GM23248 (cell line): ENCODE measurements at regions not wholly inside any gene's neighbourhood (a gene's known extent, or its start where the extent isn't known, plus 50 kb on each side); places are given as distances from the start of the nearest gene placed in this dataset.

Experiments
- DNase-seq: peaks from one replicate; pipeline ENCODE4 v3.0.0-alpha.2; 2015
- H2AFZ ChIP-seq: fragments of 200-600 bp; sonication (generic); 2 replicates; pipeline ENCODE4 v1.6.1; 2016; ENCODE audit warnings: antibody characterized with exemption
- H3F3A ChIP-seq: fragments of 200-600 bp; sonication (generic); 2 replicates; pipeline ENCODE4 v1.6.1; 2016; ENCODE audit warnings: mild to moderate bottlenecking, antibody characterized with exemption, mixed run types; ENCODE audit not compliant: insufficient read depth
- H3K27ac ChIP-seq: fragments of 200-600 bp; sonication (generic); 2 replicates; pipeline ENCODE4 v1.5.1; 2016; ENCODE audit warnings: mild to moderate bottlenecking
- H3K27me3 ChIP-seq: fragments of 200-600 bp; sonication (generic); replicated peaks from 2 replicates; pipeline ENCODE4 v1.6.1; 2016; ENCODE audit warnings: mild to moderate bottlenecking; ENCODE audit not compliant: insufficient read depth
- H3K36me3 ChIP-seq: fragments of 200-600 bp; sonication (generic); 2 replicates; pipeline ENCODE4 v1.6.1; 2016; ENCODE audit warnings: low read depth, mild to moderate bottlenecking
- H3K4me1 ChIP-seq: fragments of 200-600 bp; sonication (generic); 2 replicates; pipeline ENCODE4 v1.6.1; 2016; ENCODE audit warnings: mild to moderate bottlenecking; ENCODE audit not compliant: insufficient read depth
- H3K4me2 ChIP-seq: fragments of 200-600 bp; sonication (generic); one replicate; pipeline ENCODE4 v1.6.1; 2016; ENCODE audit warnings: mild to moderate bottlenecking; ENCODE audit not compliant: unreplicated experiment
- H3K4me3 ChIP-seq: fragments of 200-600 bp; sonication (generic); 2 replicates; pipeline ENCODE4 v1.5.1; 2016; ENCODE audit warnings: mild to moderate bottlenecking
- H3K79me2 ChIP-seq: fragments of 200-600 bp; sonication (generic); 2 replicates; pipeline ENCODE4 v1.6.1; 2016; ENCODE audit warnings: mild to moderate bottlenecking; ENCODE audit not compliant: insufficient read depth
- H3K9ac ChIP-seq: fragments of 200-600 bp; sonication (generic); 2 replicates; pipeline ENCODE4 v1.6.1; 2016; ENCODE audit warnings: mild to moderate bottlenecking
- H3K9me2 ChIP-seq: fragments of 200-600 bp; sonication (generic); 2 replicates; pipeline ENCODE4 v1.6.1; 2016; ENCODE audit warnings: mixed run types, mild to moderate bottlenecking, moderate library complexity; ENCODE audit not compliant: insufficient read depth
- H3K9me3 ChIP-seq: fragments of 200-600 bp; sonication (generic); one replicate; pipeline ENCODE4 v1.6.1; 2017; ENCODE audit warnings: low read depth
- H4K20me1 ChIP-seq: fragments of 200-600 bp; sonication (generic); 2 replicates; pipeline ENCODE4 v1.6.0; 2016; ENCODE audit not compliant: insufficient read depth
- EZH2 ChIP-seq: fragments of 200-600 bp; sonication (generic); IDR thresholded peaks from 2 replicates; pipeline ENCODE4 v1.6.1; 2018; ENCODE audit warnings: antibody characterized with exemption, mild to moderate bottlenecking; ENCODE audit not compliant: insufficient read depth, poor library complexity, severe bottlenecking
- EZH2phosphoT487 ChIP-seq: fragments of 200-600 bp; sonication (generic); IDR thresholded peaks from 2 replicates; pipeline ENCODE4 v1.6.1; 2018; ENCODE audit warnings: antibody characterized with exemption, moderate library complexity, mild to moderate bottlenecking, low read depth; ENCODE audit not compliant: insufficient read depth
- WGBS, 2 experiments: methylation state at CpG; one replicate each; pipeline ENCODE4 v1.1.6; 2015 to 2017; ENCODE audit warnings: low lambda C conversion rate in 2 of 2, low coverage in 1 of 2; ENCODE audit errors: missing lambda C conversion rate in 2 of 2; 5-methylcytosine and 5-hydroxymethylcytosine counted together
- in situ Hi-C: fragments of 300-500 bp; cut with MboI; formaldehyde crosslinking; loops from 2 replicates; pipeline ENCODE4 v1.15.0; 2020

DNA sequence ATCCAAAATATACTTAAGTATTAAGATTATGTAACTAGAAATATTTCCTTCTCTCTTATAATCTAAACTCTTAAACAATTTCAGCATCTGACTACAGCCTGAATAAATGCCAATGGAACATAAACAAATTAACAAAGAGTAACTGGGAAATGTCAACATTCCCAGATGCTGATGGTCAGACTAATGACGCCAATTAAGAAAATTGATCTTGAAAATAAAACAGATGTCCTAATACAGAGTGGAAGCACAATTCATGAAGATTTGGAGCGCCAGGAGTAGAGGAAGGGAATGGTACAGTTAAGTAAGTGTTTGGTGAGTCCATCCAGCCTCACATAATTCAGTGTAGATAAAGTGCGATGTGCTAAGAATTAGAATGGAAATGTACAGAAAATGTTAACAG is 203.7 kb upstream of the NWD2 start:
- Histone ChIP-seq H4K20me1 (no peaks in the 10 kb centered on the region), H3K36me3 (no peaks in the 10 kb centered on the region), H3K9me3 (no peaks in the 10 kb centered on the region), H3K9ac (no peak overlapping the region), H3F3A (no peaks in the 10 kb centered on the region), H3K79me2 (no peaks in the 10 kb centered on the region), H3K9me2 (no peaks in the 10 kb centered on the region), H3K27me3 (no peaks in the 10 kb centered on the region), H3K4me1 (no peaks in the 10 kb centered on the region), H3K27ac (no peak overlapping the region), H2AFZ (no peak overlapping the region), H3K4me2 (no peak overlapping the region), H3K4me3 (no peak overlapping the region)
- in situ Hi-C loops, result no loop called here
- TF ChIP-seq EZH2phosphoT487, result no peak
- no peak for TF ChIP-seq EZH2
- 3 to 4% methylated on average over 3 of the region's 3 CpGs for WGBS, 2 experiments
- no peak for DNase-seq

DNA sequence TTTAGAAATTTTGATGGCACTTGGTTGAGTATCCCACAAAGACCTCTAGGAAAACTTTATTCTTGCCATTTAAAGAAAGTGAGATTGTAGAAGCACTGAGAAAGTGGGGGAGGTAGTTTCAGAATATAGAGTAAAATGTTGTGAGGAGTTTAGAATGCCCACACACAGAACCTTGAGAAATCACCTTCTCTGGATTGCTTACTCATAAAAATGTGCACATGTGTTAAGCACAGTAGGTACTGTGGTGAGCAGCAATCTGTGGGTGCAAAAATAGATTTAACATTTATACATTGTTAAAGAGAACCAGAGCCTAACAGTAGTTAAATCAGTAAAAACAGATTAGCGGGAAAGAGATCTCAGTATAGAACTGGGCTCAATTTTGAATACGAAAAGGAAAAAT is 201.2 kb upstream of the NWD2 start:
- H3K4me3 ChIP-seq, result no peak overlapping the region
- H3K4me2 ChIP-seq, result no peak overlapping the region
- H3K9ac ChIP-seq, result no peak overlapping the region
- H3K79me2 ChIP-seq, result no peaks in the 10 kb centered on the region
- H2AFZ ChIP-seq, result no peak overlapping the region
- WGBS, 2 experiments, result 26 to 28% methylated on average over 2 of the region's 2 CpGs
- in situ Hi-C loops, result no loop called here
- H3K4me1 ChIP-seq, result no peaks in the 10 kb centered on the region
- no peak for TF ChIP-seq EZH2phosphoT487
- TF ChIP-seq EZH2, result no peak
- no peaks in the 10 kb centered on the region for H4K20me1 ChIP-seq
- H3K9me2 ChIP-seq, result no peaks in the 10 kb centered on the region
- H3K27ac ChIP-seq, result no peak overlapping the region
- H3K27me3 ChIP-seq, result no peaks in the 10 kb centered on the region
- H3K36me3 ChIP-seq, result no peaks in the 10 kb centered on the region
- DNase-seq, result no peak
- no peaks in the 10 kb centered on the region for H3F3A ChIP-seq
- no peaks in the 10 kb centered on the region for H3K9me3 ChIP-seq

DNA sequence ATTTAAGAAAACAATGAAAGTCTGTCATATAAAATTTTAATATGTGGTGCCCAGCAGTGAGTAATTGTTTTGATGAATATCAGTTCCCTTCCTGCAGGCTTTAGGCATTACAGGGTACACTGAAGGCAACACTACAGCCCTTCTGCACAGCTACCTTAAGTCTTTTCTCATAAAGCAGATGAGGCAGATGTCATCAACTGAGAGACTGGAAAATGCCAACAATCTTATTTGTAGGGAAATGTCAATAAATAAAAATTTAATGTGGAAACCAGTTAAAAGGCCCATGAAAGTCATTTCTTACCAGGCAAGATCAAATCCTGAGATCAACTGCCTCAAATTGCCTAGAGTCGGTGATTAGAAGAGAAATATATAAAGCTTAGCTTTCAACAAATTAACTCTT is 193.4 kb upstream of the NWD2 start:
- Histone ChIP-seq H3K9ac (no peak overlapping the region), H3K4me2 (no peak overlapping the region), H3K27ac (no peak overlapping the region), H3F3A (no peaks in the 10 kb centered on the region), H3K79me2 (no peaks in the 10 kb centered on the region), H3K9me3 (no peaks in the 10 kb centered on the region), H3K27me3 (no peaks in the 10 kb centered on the region), H4K20me1 (no peaks in the 10 kb centered on the region), H3K4me3 (no peak overlapping the region), H2AFZ (no peak overlapping the region), H3K9me2 (no peaks in the 10 kb centered on the region), H3K4me1 (no peaks in the 10 kb centered on the region), H3K36me3 (no peaks in the 10 kb centered on the region)
- DNase-seq, result no peak
- in situ Hi-C loops, result no loop called here
- TF ChIP-seq EZH2 (no peak), EZH2phosphoT487 (no peak)
- 3 to 8% methylated on average over 1 of the region's 1 CpG for WGBS, 2 experiments

DNA sequence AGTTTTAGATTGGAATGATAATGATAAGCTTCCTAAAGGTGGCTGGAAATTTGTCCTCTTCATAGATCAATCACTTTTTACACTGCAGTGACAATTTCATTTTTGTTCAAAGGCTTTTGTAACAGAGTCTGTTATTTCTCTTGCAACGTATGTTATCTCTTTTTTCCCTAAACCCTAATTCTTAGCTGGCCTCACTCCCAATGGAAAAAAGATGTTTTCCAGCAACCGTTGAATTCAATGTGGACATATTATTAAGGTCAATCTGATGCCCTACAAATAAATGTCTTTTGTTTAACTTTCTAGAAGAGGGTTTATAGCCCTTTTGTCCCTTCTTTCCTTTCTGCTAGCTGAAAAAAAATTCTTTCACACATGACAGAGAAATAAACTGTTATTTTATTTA is 192.7 kb upstream of the NWD2 start:
- no peaks in the 10 kb centered on the region for H4K20me1 ChIP-seq
- H3K27me3 ChIP-seq, result no peaks in the 10 kb centered on the region
- H3K9me2 ChIP-seq, result no peaks in the 10 kb centered on the region
- H3K4me1 ChIP-seq, result no peaks in the 10 kb centered on the region
- DNase-seq, result no peak
- no peaks in the 10 kb centered on the region for H3K9me3 ChIP-seq
- no peak overlapping the region for H3K9ac ChIP-seq
- no peak overlapping the region for H3K4me3 ChIP-seq
- in situ Hi-C loops, result no loop called here
- no peaks in the 10 kb centered on the region for H3K36me3 ChIP-seq
- no peak overlapping the region for H2AFZ ChIP-seq
- no peaks in the 10 kb centered on the region for H3F3A ChIP-seq
- no peaks in the 10 kb centered on the region for H3K79me2 ChIP-seq
- TF ChIP-seq EZH2phosphoT487 (no peak), EZH2 (no peak)
- WGBS, 2 experiments, result 11 to 16% methylated on average over 2 of the region's 2 CpGs
- no peak overlapping the region for H3K4me2 ChIP-seq
- H3K27ac ChIP-seq, result no peak overlapping the region

DNA sequence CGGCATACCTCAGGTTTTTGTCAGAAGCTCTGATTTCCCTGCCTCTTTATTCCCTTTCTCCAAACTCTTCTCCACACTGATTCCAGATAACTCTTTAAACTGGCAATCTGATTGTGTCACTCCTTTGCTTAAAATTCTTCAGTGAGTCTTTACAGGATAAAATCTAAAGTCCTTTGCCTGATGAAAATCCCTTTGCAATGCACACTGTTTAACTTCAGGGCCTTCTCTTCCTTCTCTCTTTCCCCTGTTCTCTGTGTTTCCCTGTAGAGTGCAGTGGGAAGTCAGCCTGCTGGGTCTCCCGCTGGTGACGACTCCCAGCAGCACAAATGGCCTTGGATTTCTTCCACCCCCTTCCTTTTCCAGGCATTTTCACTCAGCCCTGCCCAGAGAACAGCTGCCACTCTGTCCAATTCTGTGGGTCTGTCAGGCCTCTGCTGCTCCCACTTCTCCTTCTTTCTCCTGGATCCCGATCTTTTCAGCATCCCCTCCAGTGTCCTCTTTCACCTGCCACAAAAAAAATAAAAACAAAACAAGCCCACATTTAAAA is 189.9 kb upstream of the NWD2 start:
- Histone ChIP-seq H3K4me1 (no peaks in the 10 kb centered on the region), H3K9me3 (no peaks in the 10 kb centered on the region), H3K27me3 (no peaks in the 10 kb centered on the region), H3F3A (no peaks in the 10 kb centered on the region), H3K27ac (no peak overlapping the region), H3K4me3 (no peak overlapping the region), H4K20me1 (no peaks in the 10 kb centered on the region), H3K9ac (no peak overlapping the region), H3K9me2 (no peaks in the 10 kb centered on the region), H3K4me2 (no peak overlapping the region), H3K36me3 (no peaks in the 10 kb centered on the region), H2AFZ (no peak overlapping the region), H3K79me2 (no peaks in the 10 kb centered on the region)
- 19 to 22% methylated on average over 4 of the region's 4 CpGs for WGBS, 2 experiments
- in situ Hi-C loops, result no loop called here
- no peak for TF ChIP-seq EZH2phosphoT487
- TF ChIP-seq EZH2, result no peak
- DNase-seq, result no peak
